ENCODE measurements at regions not wholly inside any gene's neighbourhood (a gene's known extent, or its start where the extent isn't known, plus 50 kb on each side); places are given as distances from the start of the nearest gene placed in this dataset.

DNA sequence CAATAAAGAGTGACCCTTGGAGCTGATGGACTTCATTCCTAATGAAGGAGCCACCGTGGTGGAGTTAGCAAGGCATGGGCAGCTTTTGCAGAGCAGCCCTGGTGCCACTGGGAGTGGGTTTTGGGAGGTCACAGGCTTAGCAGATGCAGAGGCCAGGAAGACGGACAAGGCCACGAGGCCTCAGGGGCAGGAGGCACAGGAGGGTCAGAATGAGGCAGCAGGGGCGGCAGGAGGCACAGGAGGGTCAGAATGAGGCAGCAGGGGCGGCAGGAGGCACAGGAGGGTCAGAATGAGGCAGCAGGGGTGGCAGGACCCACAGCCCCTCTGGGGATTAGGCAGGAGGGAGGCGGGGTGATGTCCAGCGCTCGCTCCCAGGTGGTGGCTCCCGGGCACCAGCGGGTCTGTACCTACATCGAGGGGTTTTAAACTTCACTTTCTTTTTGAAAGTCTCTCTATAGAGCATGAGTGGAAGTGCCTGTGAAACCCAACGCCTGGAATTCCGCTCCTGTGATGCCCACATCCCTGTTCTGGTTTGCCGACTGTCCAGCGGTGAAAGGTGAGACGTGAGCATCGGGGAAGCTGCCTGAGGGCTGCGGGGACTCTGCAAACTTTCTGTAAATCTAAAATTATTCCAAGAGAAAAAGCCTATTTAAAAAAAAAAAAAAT is 521.6 kb downstream of the BRD1 start:
- no peak overlapping the region for H3K27ac ChIP-seq (ENCODE audit: low read length)
- no peaks in the 10 kb centered on the region for H3K4me1 ChIP-seq (ENCODE audit: insufficient read depth, low read length)
- intact Hi-C loops (cut with micrococcal nuclease): no loop called here
- DNase-seq: no peak
- ChIA-PET CTCF (no interaction called here), POLR2A (ENCODE audit: unreplicated experiment) (no interaction called here)
- no TSS peak for BruUV-seq (replicated peaks)
- H3K4me2 ChIP-seq (ENCODE audit: low read length): no peak overlapping the region
- no peaks in the 10 kb centered on the region for H3K36me3 ChIP-seq (ENCODE audit: low read depth, low read length)
- H2AFZ ChIP-seq (ENCODE audit: low read length): no peak overlapping the region
- H3K9me2 ChIP-seq (replicated peaks; ENCODE audit: low read length): no peaks in the 10 kb centered on the region
- peaks cover 39% of the 10 kb centered on the region for H3K27me3 ChIP-seq (ENCODE audit: low read length)
- no peak overlapping the region for H3K9ac ChIP-seq (ENCODE audit: low read length)
- H3F3A ChIP-seq (ENCODE audit: low read length, unreplicated experiment): no peaks in the 10 kb centered on the region
- TF ChIP-seq EZH2phosphoT487 (IDR thresholded peaks at IDR 0.05; ENCODE audit: borderline replicate concordance, low read length) (no peak), EZH2 (IDR thresholded peaks at IDR 0.05; ENCODE audit: low read length, unreplicated experiment) (no peak)
- TF ChIP-seq, protein P1, sequence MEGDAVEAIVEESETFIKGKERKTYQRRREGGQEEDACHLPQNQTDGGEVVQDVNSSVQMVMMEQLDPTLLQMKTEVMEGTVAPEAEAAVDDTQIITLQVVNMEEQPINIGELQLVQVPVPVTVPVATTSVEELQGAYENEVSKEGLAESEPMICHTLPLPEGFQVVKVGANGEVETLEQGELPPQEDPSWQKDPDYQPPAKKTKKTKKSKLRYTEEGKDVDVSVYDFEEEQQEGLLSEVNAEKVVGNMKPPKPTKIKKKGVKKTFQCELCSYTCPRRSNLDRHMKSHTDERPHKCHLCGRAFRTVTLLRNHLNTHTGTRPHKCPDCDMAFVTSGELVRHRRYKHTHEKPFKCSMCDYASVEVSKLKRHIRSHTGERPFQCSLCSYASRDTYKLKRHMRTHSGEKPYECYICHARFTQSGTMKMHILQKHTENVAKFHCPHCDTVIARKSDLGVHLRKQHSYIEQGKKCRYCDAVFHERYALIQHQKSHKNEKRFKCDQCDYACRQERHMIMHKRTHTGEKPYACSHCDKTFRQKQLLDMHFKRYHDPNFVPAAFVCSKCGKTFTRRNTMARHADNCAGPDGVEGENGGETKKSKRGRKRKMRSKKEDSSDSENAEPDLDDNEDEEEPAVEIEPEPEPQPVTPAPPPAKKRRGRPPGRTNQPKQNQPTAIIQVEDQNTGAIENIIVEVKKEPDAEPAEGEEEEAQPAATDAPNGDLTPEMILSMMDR (conservative IDR thresholded peaks at IDR 0.05; ENCODE audit: low read depth, low read length): no peak
- H3K4me3 ChIP-seq (ENCODE audit: low read length): no peak overlapping the region
- no peak for ATAC-seq
- H4K20me1 ChIP-seq (ENCODE audit: low read length): no peaks in the 10 kb centered on the region
- H3K79me2 ChIP-seq (ENCODE audit: low read length): no peaks in the 10 kb centered on the region
- H3K9me3 ChIP-seq (ENCODE audit: low read length): no peaks in the 10 kb centered on the region

DNA sequence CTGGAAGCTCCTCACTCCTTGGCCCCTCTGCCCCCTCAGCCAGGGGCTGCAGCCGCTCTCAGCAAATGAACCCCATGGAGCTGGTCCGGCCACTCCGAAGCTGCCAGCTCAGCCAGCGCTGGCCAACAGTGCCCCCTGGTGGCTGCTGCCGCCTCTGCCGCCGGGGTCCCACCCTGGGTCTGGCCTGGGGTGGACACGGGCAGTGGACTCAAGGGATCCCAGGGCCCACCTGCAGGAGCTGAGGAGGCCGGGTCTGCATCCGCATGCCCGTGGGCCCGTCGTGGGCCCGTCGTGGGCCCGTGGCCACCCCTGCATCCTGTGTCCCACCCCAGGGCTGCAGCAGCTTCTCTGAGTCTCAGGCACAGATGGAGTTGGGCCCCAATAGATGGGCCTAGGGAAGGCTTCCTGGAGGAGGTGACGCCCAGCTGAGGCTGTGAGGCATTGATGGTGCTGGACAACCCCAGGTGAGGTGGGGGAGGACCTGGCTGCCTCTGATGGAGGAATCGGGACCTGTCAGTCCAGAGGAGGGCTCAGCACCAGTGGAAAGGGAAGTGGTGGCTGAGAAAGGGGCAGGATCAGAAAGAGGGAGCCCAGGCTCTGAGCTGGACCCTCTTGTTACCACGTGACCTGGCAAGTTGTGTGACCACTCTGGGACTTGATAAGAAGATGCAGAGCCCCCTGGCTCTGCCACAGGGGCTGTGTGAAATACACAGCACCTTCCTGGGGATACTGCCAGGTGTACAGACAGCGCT is 522.3 kb downstream of the BRD1 start:
- POLR2A ChIA-PET (ENCODE audit: unreplicated experiment): no interaction called here
- Histone ChIP-seq H3K4me2 (ENCODE audit: low read length) (peak overlapping the region; percentile 39; the same call in 1 of the 2 replicates), H3F3A (ENCODE audit: low read length, unreplicated experiment) (no peaks in the 10 kb centered on the region), H3K27me3 (ENCODE audit: low read length) (peaks cover 32% of the 10 kb centered on the region), H4K20me1 (ENCODE audit: low read length) (no peaks in the 10 kb centered on the region), H3K4me3 (ENCODE audit: low read length) (no peak overlapping the region), H2AFZ (ENCODE audit: low read length) (no peak overlapping the region), H3K4me1 (ENCODE audit: insufficient read depth, low read length) (no peaks in the 10 kb centered on the region), H3K36me3 (ENCODE audit: low read depth, low read length) (no peaks in the 10 kb centered on the region), H3K79me2 (ENCODE audit: low read length) (no peaks in the 10 kb centered on the region), H3K9ac (ENCODE audit: low read length) (no peak overlapping the region), H3K9me3 (ENCODE audit: low read length) (no peaks in the 10 kb centered on the region), H3K27ac (ENCODE audit: low read length) (no peak overlapping the region), H3K9me2 (replicated peaks; ENCODE audit: low read length) (no peaks in the 10 kb centered on the region)
- CTCF ChIA-PET: interaction anchor here (1.0 kb wide), 1 partner anchor 259 kb away, joined by 3 read pairs; no protein-coding TSS in a partner anchor
- BruUV-seq (replicated peaks): no TSS peak
- ATAC-seq (peak; percentile 82), DNase-seq (peak; percentile 47)
- intact Hi-C loops (cut with micrococcal nuclease): no loop called here
- no peak for TF ChIP-seq EZH2 (IDR thresholded peaks at IDR 0.05; ENCODE audit: low read length, unreplicated experiment)
- TF ChIP-seq, protein P1 (conservative IDR thresholded peaks at IDR 0.05; ENCODE audit: low read depth, low read length): peak; percentile 73

Data from PC-3 (cell line).